Endodermal cell (in vitro differentiated cells): ENCODE measurements at regions not wholly inside any gene's neighbourhood (a gene's known extent, or its start where the extent isn't known, plus 50 kb on each side); places are given as distances from the start of the nearest gene placed in this dataset.
"Not testable (repeated sequence)": the region's sequence is repeated elsewhere in the genome, so short reads cannot be mapped to it uniquely, and the experiment has no call there.

Experiments used
- DNase-seq: peaks from one replicate; pipeline ENCODE4 v3.0.0-alpha.2; 2017
- H3K27ac ChIP-seq: 2 replicates; pipeline ENCODE4 v1.5.1; 2013; ENCODE audit warnings: mild to moderate bottlenecking, low read depth, low read length, moderate library complexity
- H3K27me3 ChIP-seq: 2 replicates; pipeline ENCODE4 v1.6.1; 2013; ENCODE audit warnings: mild to moderate bottlenecking, low read length, moderate library complexity; ENCODE audit not compliant: insufficient read depth, control insufficient read depth, poor library complexity, severe bottlenecking
- H3K36me3 ChIP-seq: 2 replicates; pipeline ENCODE4 v1.7.0; 2013; ENCODE audit warnings: mild to moderate bottlenecking, low read length, moderate library complexity; ENCODE audit not compliant: control insufficient read depth, insufficient read depth
- H3K4me1 ChIP-seq: one replicate; pipeline ENCODE4 v1.7.0; 2013; ENCODE audit warnings: low read length; ENCODE audit not compliant: control insufficient read depth, insufficient read depth
- H3K4me3 ChIP-seq: 2 replicates; pipeline ENCODE4 v1.5.1; 2013; ENCODE audit warnings: mild to moderate bottlenecking, low read length, moderate library complexity
- H3K9ac ChIP-seq: 2 replicates; pipeline ENCODE4 v1.6.1; 2013; ENCODE audit warnings: mild to moderate bottlenecking, low read length, moderate library complexity; ENCODE audit not compliant: poor library complexity, severe bottlenecking; ENCODE audit errors: extremely low read depth
- H3K9me3 ChIP-seq: 2 replicates; pipeline ENCODE4 v1.6.1; 2013; ENCODE audit warnings: mild to moderate bottlenecking, low read length, moderate library complexity; ENCODE audit not compliant: control insufficient read depth
- H3K27ac Mint-ChIP-seq: 2 replicates; pipeline ENCODE4 v1.8.0; 2020; ENCODE audit warnings: mixed read lengths
- H3K27me3 Mint-ChIP-seq: 2 replicates; pipeline ENCODE4 v1.8.0; 2021; ENCODE audit warnings: mild to moderate bottlenecking, mixed read lengths; ENCODE audit not compliant: insufficient read depth
- H3K36me3 Mint-ChIP-seq: 2 replicates; pipeline ENCODE4 v1.8.0; 2020; ENCODE audit warnings: low read depth, mixed read lengths
- H3K4me1 Mint-ChIP-seq: 2 replicates; pipeline ENCODE4 v1.8.0; 2020; ENCODE audit warnings: mixed read lengths
- H3K4me3 Mint-ChIP-seq: 2 replicates; pipeline ENCODE4 v1.8.0; 2020; ENCODE audit warnings: mild to moderate bottlenecking, moderate library complexity, mixed read lengths
- H3K9me3 Mint-ChIP-seq: 2 replicates; pipeline ENCODE4 v1.8.0; 2020; ENCODE audit warnings: mild to moderate bottlenecking, mixed read lengths
- WGBS, 2 experiments: methylation state at CpG; one replicate each; pipeline versions ENCODE4 v1.1.5 to v1.1.7; 2013; ENCODE audit warnings: missing lambda C conversion rate in 2 of 2, mixed read lengths in 1 of 2; ENCODE audit not compliant: insufficient coverage in 1 of 2, insufficient read length in 1 of 2; 5-methylcytosine and 5-hydroxymethylcytosine counted together
- TF ChIP-seq, protein P1 (sequence below): fragments of 200-600 bp; sonication (generic); conservative IDR thresholded peaks from 2 replicates; pipeline ENCODE4 v1.5.0; 2021; ENCODE audit warnings: antibody characterized with exemption, mild to moderate bottlenecking

GRCh38 chr18:60064271-60064670 lies 164.5 kb downstream of the PMAIP1 start:
- Histone ChIP-seq H3K4me3 (no peak overlapping the region), H3K4me1 (no peaks in the 10 kb centered on the region), H3K9me3 (peaks cover 8% of the 10 kb centered on the region), H3K9ac (no peak overlapping the region), H3K27ac (no peak overlapping the region), H3K36me3 (no peaks in the 10 kb centered on the region), H3K27me3 (no peaks in the 10 kb centered on the region)
- DNase-seq: no peak
- 95 to 100% methylated on average over 1 of the region's 1 CpG for WGBS, 2 experiments
- Mint-ChIP-seq H3K27me3 (no peaks in the 10 kb centered on the region), H3K4me3 (no peak overlapping the region), H3K27ac (no peak overlapping the region), H3K4me1 (peaks cover 21% of the 10 kb centered on the region), H3K36me3 (peaks cover 4% of the 10 kb centered on the region), H3K9me3 (peaks cover 28% of the 10 kb centered on the region)
- TF ChIP-seq, protein P1, sequence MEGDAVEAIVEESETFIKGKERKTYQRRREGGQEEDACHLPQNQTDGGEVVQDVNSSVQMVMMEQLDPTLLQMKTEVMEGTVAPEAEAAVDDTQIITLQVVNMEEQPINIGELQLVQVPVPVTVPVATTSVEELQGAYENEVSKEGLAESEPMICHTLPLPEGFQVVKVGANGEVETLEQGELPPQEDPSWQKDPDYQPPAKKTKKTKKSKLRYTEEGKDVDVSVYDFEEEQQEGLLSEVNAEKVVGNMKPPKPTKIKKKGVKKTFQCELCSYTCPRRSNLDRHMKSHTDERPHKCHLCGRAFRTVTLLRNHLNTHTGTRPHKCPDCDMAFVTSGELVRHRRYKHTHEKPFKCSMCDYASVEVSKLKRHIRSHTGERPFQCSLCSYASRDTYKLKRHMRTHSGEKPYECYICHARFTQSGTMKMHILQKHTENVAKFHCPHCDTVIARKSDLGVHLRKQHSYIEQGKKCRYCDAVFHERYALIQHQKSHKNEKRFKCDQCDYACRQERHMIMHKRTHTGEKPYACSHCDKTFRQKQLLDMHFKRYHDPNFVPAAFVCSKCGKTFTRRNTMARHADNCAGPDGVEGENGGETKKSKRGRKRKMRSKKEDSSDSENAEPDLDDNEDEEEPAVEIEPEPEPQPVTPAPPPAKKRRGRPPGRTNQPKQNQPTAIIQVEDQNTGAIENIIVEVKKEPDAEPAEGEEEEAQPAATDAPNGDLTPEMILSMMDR: no peak

GRCh38 chr18:60062831-60063230 lies 163.0 kb downstream of the PMAIP1 start:
- H3K27ac Mint-ChIP-seq, H3K4me3 ChIP-seq, H3K36me3 ChIP-seq, H3K27me3 Mint-ChIP-seq, H3K36me3 Mint-ChIP-seq, H3K4me1 ChIP-seq, H3K9ac ChIP-seq, H3K4me3 Mint-ChIP-seq, H3K9me3 ChIP-seq, H3K27me3 ChIP-seq, H3K27ac ChIP-seq, DNase-seq: not testable (repeated sequence)
- 0 to 63% methylated on average over 1 to 3 of the region's 3 CpGs for WGBS, 2 experiments
- Mint-ChIP-seq H3K4me1 (peaks cover 18% of the 10 kb centered on the region), H3K9me3 (peaks cover 21% of the 10 kb centered on the region)

GRCh38 chr18:60062396-60062795 lies 162.6 kb downstream of the PMAIP1 start:
- H3K9me3 Mint-ChIP-seq: peaks cover 25% of the 10 kb centered on the region
- H3K36me3 Mint-ChIP-seq: no peaks in the 10 kb centered on the region
- 97% methylated on average over 2 of the region's 2 CpGs; no CpG with 5 or more reads in 1 of the 2 experiments for WGBS, 2 experiments
- no peak overlapping the region for H3K4me3 ChIP-seq
- no peaks in the 10 kb centered on the region for H3K27me3 ChIP-seq
- H3K27ac Mint-ChIP-seq: no peak overlapping the region
- no peak overlapping the region for H3K27ac ChIP-seq
- TF ChIP-seq, protein P1: no peak
- no peak overlapping the region for H3K9ac ChIP-seq
- DNase-seq: no peak
- no peaks in the 10 kb centered on the region for H3K4me1 ChIP-seq
- no peaks in the 10 kb centered on the region for H3K36me3 ChIP-seq
- peaks cover 14% of the 10 kb centered on the region for H3K4me1 Mint-ChIP-seq
- no peak overlapping the region for H3K4me3 Mint-ChIP-seq
- no peaks in the 10 kb centered on the region for H3K27me3 Mint-ChIP-seq
- H3K9me3 ChIP-seq: peaks cover 7% of the 10 kb centered on the region

GRCh38 chr18:60060578-60060977 lies 160.8 kb downstream of the PMAIP1 start:
- Histone ChIP-seq H3K9me3 (peaks cover 8% of the 10 kb centered on the region), H3K9ac (no peak overlapping the region), H3K4me1 (no peaks in the 10 kb centered on the region), H3K4me3 (no peak overlapping the region), H3K27ac (no peak overlapping the region), H3K27me3 (no peaks in the 10 kb centered on the region), H3K36me3 (no peaks in the 10 kb centered on the region)
- Mint-ChIP-seq H3K36me3 (no peaks in the 10 kb centered on the region), H3K9me3 (peaks cover 30% of the 10 kb centered on the region), H3K27ac (no peak overlapping the region), H3K4me3 (no peak overlapping the region), H3K27me3 (no peaks in the 10 kb centered on the region), H3K4me1 (no peaks in the 10 kb centered on the region)
- WGBS, 2 experiments: 94 to 100% methylated on average over 2 to 3 of the region's 3 CpGs
- DNase-seq: no peak
- TF ChIP-seq, protein P1: no peak
